HepG2 (cell line): ENCODE measurements at regions not wholly inside any gene's neighbourhood (a gene's known extent, or its start where the extent isn't known, plus 50 kb on each side); places are given as distances from the start of the nearest gene placed in this dataset.

ENCODE experiments used
- CREM ChIP-seq, 2 experiments: sonication (generic) in 1 of 2; formaldehyde crosslinking in 1 of 2; IDR thresholded peaks; 2 replicates each; pipeline versions ENCODE4 v1.4.0 to v1.6.1; 2016 to 2020; ENCODE audit warnings: antibody characterized with exemption in 1 of 2, mild to moderate bottlenecking in 1 of 2, missing genetic modification reagents in 1 of 2
- FOXJ3 ChIP-seq: sonication (generic); formaldehyde crosslinking; IDR thresholded peaks from 2 replicates; pipeline ENCODE4 v1.4.0; 2020; ENCODE audit warnings: missing genetic modification reagents, mild to moderate bottlenecking, borderline replicate concordance
- HHEX ChIP-seq: IDR thresholded peaks from 2 replicates; pipeline ENCODE4 v1.6.1; 2016; ENCODE audit warnings: control low read depth
- MLLT10 ChIP-seq: sonication (generic); formaldehyde crosslinking; IDR thresholded peaks from 2 replicates; pipeline ENCODE4 v1.4.0; 2020; ENCODE audit warnings: missing genetic modification reagents
- MTF1 ChIP-seq: sonication (generic); formaldehyde crosslinking; IDR thresholded peaks from 2 replicates; pipeline ENCODE4 v1.5.0; 2020; ENCODE audit warnings: missing genetic modification reagents
- NFE2L1 ChIP-seq: sonication (generic); formaldehyde crosslinking; IDR thresholded peaks from 2 replicates; pipeline ENCODE4 v1.4.0; 2020; ENCODE audit warnings: missing genetic modification reagents, mild to moderate bottlenecking, borderline replicate concordance
- PHF5A ChIP-seq: IDR thresholded peaks from one replicate; pipeline ENCODE4 v1.6.1; 2018; ENCODE audit warnings: low read depth, missing genetic modification reagents; ENCODE audit not compliant: unreplicated experiment
- PITX1 ChIP-seq: sonication (generic); formaldehyde crosslinking; IDR thresholded peaks from 2 replicates; pipeline ENCODE4 v1.5.1; 2020; ENCODE audit warnings: mild to moderate bottlenecking, missing genetic modification reagents
- RCOR2 ChIP-seq: IDR thresholded peaks from 2 replicates; pipeline ENCODE4 v1.6.1; 2016; ENCODE audit warnings: missing biosample characterization, missing genetic modification reagents
- RERE ChIP-seq: IDR thresholded peaks from 2 replicates; pipeline ENCODE4 v1.6.1; 2016; ENCODE audit warnings: low read depth, missing genetic modification reagents, missing compliant biosample characterization
- SSRP1 ChIP-seq: IDR thresholded peaks from 2 replicates; pipeline ENCODE4 v1.6.1; 2016; ENCODE audit warnings: control low read depth
- ZEB1 ChIP-seq: IDR thresholded peaks from 2 replicates; pipeline ENCODE4 v1.6.1; 2012; ENCODE audit warnings: mild to moderate bottlenecking, low read depth, inconsistent platforms; ENCODE audit not compliant: insufficient replicate concordance
- ZHX2 ChIP-seq, 2 experiments: sonication (generic) in 1 of 2; formaldehyde crosslinking in 1 of 2; IDR thresholded peaks; 2 replicates each; pipeline versions ENCODE4 v1.6.1 to v1.9.0; 2014 to 2022; ENCODE audit warnings: antibody characterized with exemption in 1 of 2, borderline replicate concordance in 1 of 2, inconsistent platforms in 1 of 2, low read depth in 1 of 2, missing genetic modification reagents in 1 of 2
- ZKSCAN8 ChIP-seq: IDR thresholded peaks from 2 replicates; pipeline ENCODE4 v1.6.1; 2016; ENCODE audit warnings: borderline replicate concordance, missing genetic modification reagents, missing compliant biosample characterization
- ZNF296 ChIP-seq: sonication (generic); formaldehyde crosslinking; conservative IDR thresholded peaks from 2 replicates; pipeline ENCODE4 v1.5.0; 2020; ENCODE audit warnings: mild to moderate bottlenecking, missing genetic modification reagents
- ZNF362 ChIP-seq: sonication (generic); formaldehyde crosslinking; IDR thresholded peaks from 2 replicates; pipeline ENCODE4 v1.4.0; 2020; ENCODE audit warnings: missing genetic modification reagents, mild to moderate bottlenecking, borderline replicate concordance
- ZNF782 ChIP-seq: sonication (generic); formaldehyde crosslinking; IDR thresholded peaks from 2 replicates; pipeline ENCODE4 v1.4.0; 2020; ENCODE audit warnings: missing genetic modification reagents, mild to moderate bottlenecking, borderline replicate concordance

GRCh38 chr16:72442385-72443158, 270.6 kb upstream of the PMFBP1 start (continued):
- TF ChIP-seq RERE (CRISPR knock-in tag) (no peak), ZHX2 (IDR thresholded peaks at IDR 0.05; ENCODE audit: low read depth) (no peak), ZHX2 (CRISPR knock-in tag; IDR thresholded peaks at IDR 0.05; ENCODE audit: borderline replicate concordance) (no peak), PITX1 (peak; percentile 65; the same call in 1 of the 2 replicates), CREM (IDR thresholded peaks at IDR 0.05) (peak; percentile 63), CREM (CRISPR knock-in tag; IDR thresholded peaks at IDR 0.05) (no peak), ZNF362 (CRISPR knock-in tag) (no peak; the same call in 1 of the 2 replicates), NFE2L1 (CRISPR knock-in tag) (no peak), ZEB1 (no peak), PHF5A (CRISPR knock-in tag) (peak; percentile 64), ZKSCAN8 (peak; percentile 90), MTF1 (CRISPR knock-in tag) (no peak), RCOR2 (peak; percentile 87), MLLT10 (CRISPR knock-in tag) (no peak), ZNF296 (CRISPR knock-in tag) (no peak), HHEX (peak; percentile 84), ZNF782 (CRISPR knock-in tag) (no peak), FOXJ3 (CRISPR knock-in tag) (peak; percentile 71; the same call in 1 of the 2 replicates), SSRP1 (no peak)
